Spleen (tissue), 7 donors: ENCODE measurements at regions not wholly inside any gene's neighbourhood (a gene's known extent, or its start where the extent isn't known, plus 50 kb on each side); places are given as distances from the start of the nearest gene placed in this dataset.

Experiments
- POLR2A ChIP-seq, 3 donors: fragments of 450-650 bp; IDR thresholded peaks; one replicate each; pipeline ENCODE4 v1.5.1; 2017; ENCODE audit warnings: antibody characterized with exemption in 3 of 3, mild to moderate bottlenecking in 1 of 3
- TF ChIP-seq, protein P1 (sequence below), 11 experiments: fragments of 200-600 bp in 7 of 11; fragments of 450-650 bp in 4 of 11; sonication (generic) in 4 of 11; IDR thresholded peaks in 8 of 11; conservative IDR thresholded peaks in 3 of 11; 1 replicate in 7 of 11; 2 replicates in 4 of 11; pipeline versions ENCODE4 v1.4.0 to v1.8.0; 2016 to 2021; ENCODE audit warnings: antibody characterized with exemption in 11 of 11, inconsistent platforms in 4 of 11, mild to moderate bottlenecking in 1 of 11
- donor health status: DM: no; HTN: no; CAD: no; lungs with moderate emphysema.
- donor health status: DM: no; HTN: no; CAD: no.
- donor health status: DM: no; HTN: no; CAD: no.

DNA sequence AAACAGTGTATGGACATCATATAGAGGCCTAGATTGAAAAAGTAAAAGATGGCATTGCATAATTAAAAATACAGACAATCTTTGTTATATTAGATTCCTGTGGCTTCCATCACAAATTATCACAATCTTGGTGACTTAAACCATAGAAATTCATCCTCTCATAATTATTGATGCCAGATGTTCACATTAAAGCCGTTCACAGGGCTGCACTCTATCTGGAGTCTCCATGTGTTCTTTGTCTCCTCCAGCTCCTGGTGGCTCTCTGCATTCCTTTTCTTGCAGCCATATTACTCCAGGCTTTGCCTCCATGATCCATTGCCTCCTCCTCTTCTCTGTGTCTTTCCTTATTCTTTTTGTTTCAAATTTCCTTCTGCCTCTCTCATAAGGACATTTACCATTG is 875.7 kb upstream of the USP15 start:
- TF ChIP-seq, protein P1, sequence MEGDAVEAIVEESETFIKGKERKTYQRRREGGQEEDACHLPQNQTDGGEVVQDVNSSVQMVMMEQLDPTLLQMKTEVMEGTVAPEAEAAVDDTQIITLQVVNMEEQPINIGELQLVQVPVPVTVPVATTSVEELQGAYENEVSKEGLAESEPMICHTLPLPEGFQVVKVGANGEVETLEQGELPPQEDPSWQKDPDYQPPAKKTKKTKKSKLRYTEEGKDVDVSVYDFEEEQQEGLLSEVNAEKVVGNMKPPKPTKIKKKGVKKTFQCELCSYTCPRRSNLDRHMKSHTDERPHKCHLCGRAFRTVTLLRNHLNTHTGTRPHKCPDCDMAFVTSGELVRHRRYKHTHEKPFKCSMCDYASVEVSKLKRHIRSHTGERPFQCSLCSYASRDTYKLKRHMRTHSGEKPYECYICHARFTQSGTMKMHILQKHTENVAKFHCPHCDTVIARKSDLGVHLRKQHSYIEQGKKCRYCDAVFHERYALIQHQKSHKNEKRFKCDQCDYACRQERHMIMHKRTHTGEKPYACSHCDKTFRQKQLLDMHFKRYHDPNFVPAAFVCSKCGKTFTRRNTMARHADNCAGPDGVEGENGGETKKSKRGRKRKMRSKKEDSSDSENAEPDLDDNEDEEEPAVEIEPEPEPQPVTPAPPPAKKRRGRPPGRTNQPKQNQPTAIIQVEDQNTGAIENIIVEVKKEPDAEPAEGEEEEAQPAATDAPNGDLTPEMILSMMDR (IDR thresholded peaks at IDR 0.05 in 8 of 11, conservative IDR thresholded peaks at IDR 0.05 in 3 of 11): no peak
- no peak for TF ChIP-seq POLR2A (IDR thresholded peaks at IDR 0.05)
